Osteocyte (in vitro differentiated cells): ENCODE measurements at regions not wholly inside any gene's neighbourhood (a gene's known extent, or its start where the extent isn't known, plus 50 kb on each side); places are given as distances from the start of the nearest gene placed in this dataset.
"Not testable (repeated sequence)": the region's sequence is repeated elsewhere in the genome, so short reads cannot be mapped to it uniquely, and the experiment has no call there.

Experiments used
- DNase-seq: peaks from one replicate; pipeline ENCODE4 v3.0.0; 2021; ENCODE audit warnings: mixed read lengths; ENCODE audit not compliant: unreplicated experiment; ENCODE audit errors: extremely low spot score
- H3K27ac Mint-ChIP-seq: one replicate; pipeline ENCODE4 v1.8.0; 2021; ENCODE audit warnings: mild to moderate bottlenecking, mixed read lengths; ENCODE audit not compliant: unreplicated experiment
- H3K27me3 Mint-ChIP-seq: one replicate; pipeline ENCODE4 v1.8.0; 2021; ENCODE audit warnings: mixed read lengths; ENCODE audit not compliant: unreplicated experiment
- H3K36me3 Mint-ChIP-seq: one replicate; pipeline ENCODE4 v1.8.0; 2021; ENCODE audit warnings: mixed read lengths; ENCODE audit not compliant: unreplicated experiment
- H3K4me1 Mint-ChIP-seq: one replicate; pipeline ENCODE4 v1.8.0; 2021; ENCODE audit warnings: mixed read lengths; ENCODE audit not compliant: unreplicated experiment
- H3K4me3 Mint-ChIP-seq: one replicate; pipeline ENCODE4 v1.8.0; 2021; ENCODE audit warnings: mild to moderate bottlenecking, moderate library complexity, mixed read lengths; ENCODE audit not compliant: unreplicated experiment
- H3K9me3 Mint-ChIP-seq: one replicate; pipeline ENCODE4 v1.8.0; 2021; ENCODE audit warnings: mixed read lengths; ENCODE audit not compliant: unreplicated experiment
- CTCF ChIP-seq: fragments of 200-600 bp; sonication (generic); IDR thresholded peaks from 2 replicates; pipeline ENCODE4 v1.5.0; 2021; ENCODE audit warnings: antibody characterized with exemption, mild to moderate bottlenecking, moderate library complexity

DNA sequence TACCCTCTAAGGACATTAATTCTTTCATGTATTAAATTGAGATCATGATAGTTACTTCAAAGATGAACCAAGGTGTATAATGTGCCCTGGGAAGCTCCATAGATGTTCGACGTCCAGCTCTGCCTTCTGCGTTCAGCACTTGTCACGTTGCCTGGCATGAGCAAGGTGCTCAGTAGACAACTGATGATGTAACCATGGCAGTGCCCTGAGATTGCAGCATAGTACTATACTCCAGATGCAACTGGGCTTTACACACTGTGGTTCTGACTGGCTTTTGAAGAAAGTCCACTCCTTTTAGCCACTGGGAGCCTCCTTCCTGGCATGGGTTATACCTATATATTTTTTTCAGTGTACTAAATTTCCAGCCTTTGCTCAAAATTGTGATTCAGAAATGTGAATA lies 355.8 kb upstream of the SORCS1 start:
- H3K4me3 Mint-ChIP-seq = no peak overlapping the region
- no peak for DNase-seq
- H3K4me1 Mint-ChIP-seq = no peaks in the 10 kb centered on the region
- TF ChIP-seq CTCF = no peak
- H3K36me3 Mint-ChIP-seq = no peaks in the 10 kb centered on the region
- no peaks in the 10 kb centered on the region for H3K27me3 Mint-ChIP-seq
- H3K9me3 Mint-ChIP-seq = peaks cover 30% of the 10 kb centered on the region
- H3K27ac Mint-ChIP-seq = no peak overlapping the region

- H3K36me3 Mint-ChIP-seq = no peaks in the 10 kb centered on the region
- H3K27me3 Mint-ChIP-seq = no peaks in the 10 kb centered on the region
- no peak overlapping the region for H3K27ac Mint-ChIP-seq
- DNase-seq = no peak
- H3K9me3 Mint-ChIP-seq = peaks cover 27% of the 10 kb centered on the region
- H3K4me3 Mint-ChIP-seq = no peak overlapping the region
- no peak for TF ChIP-seq CTCF
- H3K4me1 Mint-ChIP-seq = no peaks in the 10 kb centered on the region
Measured at GRCh38 chr10:107517811-107518210, 353.3 kb upstream of the SORCS1 start.

GRCh38 chr10:107516349-107516748 lies 351.8 kb upstream of the SORCS1 start:
- Mint-ChIP-seq H3K4me1 (no peaks in the 10 kb centered on the region), H3K27me3 (no peaks in the 10 kb centered on the region), H3K36me3 (no peaks in the 10 kb centered on the region), H3K9me3 (peaks cover 27% of the 10 kb centered on the region), H3K27ac (no peak overlapping the region), H3K4me3 (no peak overlapping the region)
- DNase-seq = no peak
- TF ChIP-seq CTCF = no peak

GRCh38 chr10:107504011-107504410 lies 339.5 kb upstream of the SORCS1 start:
- not testable (repeated sequence) for H3K36me3 Mint-ChIP-seq, H3K4me1 Mint-ChIP-seq, H3K27ac Mint-ChIP-seq, DNase-seq, H3K4me3 Mint-ChIP-seq, H3K27me3 Mint-ChIP-seq
- peaks cover 16% of the 10 kb centered on the region for H3K9me3 Mint-ChIP-seq

DNA sequence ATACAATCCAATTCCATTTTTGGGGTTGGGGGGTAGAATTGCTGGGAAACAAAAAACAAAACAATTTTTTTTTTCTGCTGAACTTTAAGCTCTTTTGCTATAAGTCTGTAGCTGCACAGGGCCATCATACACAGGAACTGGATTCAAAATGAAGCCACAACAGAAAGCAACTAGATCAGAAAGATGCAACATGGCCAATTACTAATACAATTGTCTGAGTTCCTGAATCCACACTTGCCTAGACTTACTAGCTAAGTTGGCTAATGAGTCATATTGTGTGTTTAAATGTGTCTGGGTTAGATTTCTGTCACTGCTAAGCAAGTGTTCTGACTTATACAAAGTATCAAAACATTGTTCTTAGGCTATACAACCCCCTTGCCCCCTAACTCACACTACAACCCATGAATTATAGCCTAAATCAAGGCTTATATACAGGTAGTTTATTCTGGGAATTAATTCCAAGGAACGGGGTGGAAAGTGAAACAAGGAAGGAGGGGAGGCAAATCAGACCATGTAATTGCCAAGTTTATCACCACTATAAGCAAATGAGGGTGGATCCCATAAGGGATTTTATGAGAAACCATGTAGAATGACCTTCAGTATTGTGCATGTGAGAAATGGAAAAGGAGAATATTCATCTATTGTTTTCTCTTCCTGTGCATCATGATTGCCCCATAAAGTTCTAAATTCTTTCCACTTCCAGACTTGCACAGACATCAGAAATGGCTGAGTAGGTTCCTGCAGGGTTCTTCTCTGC lies 337.9 kb upstream of the SORCS1 start:
- no peaks in the 10 kb centered on the region for H3K27me3 Mint-ChIP-seq
- peaks cover 10% of the 10 kb centered on the region for H3K9me3 Mint-ChIP-seq
- DNase-seq = no peak
- TF ChIP-seq CTCF = no peak
- no peak overlapping the region for H3K4me3 Mint-ChIP-seq
- H3K27ac Mint-ChIP-seq = no peak overlapping the region
- no peaks in the 10 kb centered on the region for H3K4me1 Mint-ChIP-seq
- no peaks in the 10 kb centered on the region for H3K36me3 Mint-ChIP-seq
